Panc1 (cell line): ENCODE measurements at regions not wholly inside any gene's neighbourhood (a gene's known extent, or its start where the extent isn't known, plus 50 kb on each side); places are given as distances from the start of the nearest gene placed in this dataset.

Experiments
- ATAC-seq: fragments of 200-7000 bp; cut with Tn5 transposase; 2 replicates; pipeline ENCODE4 v1.9.1; 2020; ENCODE audit warnings: mild to moderate bottlenecking, moderate library complexity
- BruUV-seq: library from RNA; stranded (reverse); fragments of 400-500 nt; replicated peaks from 2 replicates; lab custom pipeline; 2021; lab: Mats Ljungman, UMichigan
- CTCF ChIA-PET: fragments of 300-600 bp; sonication (Branson Sonifier 250); formaldehyde crosslinking; loops from one replicate; lab custom pipeline; 2022; ENCODE audit warnings: antibody characterized with exemption; lab: Charles Lee
- POLR2A ChIA-PET: fragments of 300-600 bp; sonication (Branson Sonifier 250); formaldehyde crosslinking; loops from one replicate; lab custom pipeline; 2022; ENCODE audit warnings: antibody characterized with exemption; lab: Charles Lee
- DNase-seq: peaks from one replicate; pipeline ENCODE4 v3.0.0-alpha.2; 2010; ENCODE audit warnings: low read depth, low spot score
- H3K27ac ChIP-seq: 2 replicates; pipeline ENCODE4 v1.5.1; 2011; ENCODE audit warnings: mild to moderate bottlenecking, low read length, inconsistent platforms
- H3K27me3 ChIP-seq: fragments of 200-500 bp; sonication (Bioruptor generic); 2 replicates; pipeline ENCODE4 v1.6.0; 2014; ENCODE audit warnings: low read length, inconsistent platforms; ENCODE audit not compliant: control insufficient read depth, insufficient read depth
- H3K36me3 ChIP-seq: fragments of 200-500 bp; sonication (Bioruptor generic); 2 replicates; pipeline ENCODE4 v1.5.1; 2014; ENCODE audit warnings: inconsistent platforms, mild to moderate bottlenecking, low read length, moderate library complexity; ENCODE audit not compliant: control insufficient read depth, insufficient read depth
- H3K4me1 ChIP-seq: 2 replicates; pipeline ENCODE4 v1.5.1; 2011; ENCODE audit warnings: inconsistent platforms, mild to moderate bottlenecking, low read length, moderate library complexity; ENCODE audit not compliant: control insufficient read depth, insufficient read depth
- H3K4me3 ChIP-seq, 2 experiments: 2 replicates each; pipeline ENCODE4 v1.5.1; 2011 to 2012; ENCODE audit warnings: low read depth in 2 of 2, low read length in 2 of 2, mild to moderate bottlenecking in 2 of 2, inconsistent platforms in 1 of 2, moderate library complexity in 1 of 2
- H3K9me3 ChIP-seq: fragments of 200-500 bp; sonication (Bioruptor generic); 2 replicates; pipeline ENCODE4 v1.5.1; 2014; ENCODE audit warnings: low read depth, mild to moderate bottlenecking, inconsistent platforms, low read length, moderate library complexity; ENCODE audit not compliant: control insufficient read depth, insufficient read depth
- POLR2AphosphoS5 ChIP-seq: IDR thresholded peaks from 2 replicates; pipeline ENCODE4 v1.6.1; 2012; ENCODE audit warnings: mild to moderate bottlenecking, low read depth, low read length, moderate library complexity
- REST ChIP-seq, 2 experiments: IDR thresholded peaks; 2 replicates each; pipeline ENCODE4 v1.6.1; 2011 to 2012; ENCODE audit warnings: low read depth in 2 of 2, control low read depth in 1 of 2, low read length in 1 of 2, mild to moderate bottlenecking in 1 of 2, moderate library complexity in 1 of 2; ENCODE audit not compliant: insufficient read depth in 1 of 2
- SIN3A ChIP-seq: IDR thresholded peaks from 2 replicates; pipeline ENCODE4 v1.6.1; 2012; ENCODE audit warnings: low read depth, mild to moderate bottlenecking, low read length, moderate library complexity, borderline replicate concordance; ENCODE audit not compliant: insufficient read depth
- TCF7L2 ChIP-seq: IDR thresholded peaks from 2 replicates; pipeline ENCODE4 v1.6.1; 2011; ENCODE audit warnings: mild to moderate bottlenecking, low read depth, low read length, inconsistent platforms
- in situ Hi-C: cut with HindIII; loops from 2 replicates; pipeline ENCODE4 v1.10.0; 2016; ENCODE audit warnings: low sequenced_read_pairs, low pct_unique_long_range_greater_than_20kb
- intact Hi-C: fragments of 100-400 bp; cut with micrococcal nuclease; formaldehyde crosslinking; loops from one replicate; pipeline ENCODE4 v1.10.0; 2022; ENCODE audit not compliant: unreplicated experiment
- TF ChIP-seq, protein P1 (sequence below): fragments of 450-650 bp; IDR thresholded peaks from 2 replicates; pipeline ENCODE4 v1.5.1; 2017; ENCODE audit warnings: mild to moderate bottlenecking

DNA sequence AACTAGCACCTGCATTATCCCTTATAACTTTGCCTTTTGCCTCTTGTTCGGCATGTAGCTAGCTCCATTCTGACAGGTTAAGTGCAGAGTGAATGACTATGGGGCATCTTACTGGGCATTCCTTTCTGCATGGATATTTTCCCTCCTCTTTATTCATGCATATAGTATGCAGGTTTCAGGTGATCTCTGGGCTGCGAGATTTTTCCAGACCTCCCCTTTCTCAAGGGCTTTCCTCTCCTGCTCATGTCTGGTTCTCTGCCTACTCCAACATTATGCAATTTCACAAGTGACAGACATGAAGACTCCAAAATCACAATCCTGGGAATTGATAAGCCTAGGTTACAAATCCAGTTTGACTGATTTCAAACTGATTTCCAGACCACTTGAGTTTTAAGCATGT is 503.8 kb downstream of the NXPH1 start:
- ChIA-PET POLR2A (no interaction called here), CTCF (no interaction called here)
- no peaks in the 10 kb centered on the region for H3K36me3 ChIP-seq
- H3K27ac ChIP-seq: no peak overlapping the region
- in situ Hi-C loops (no loop called here), intact Hi-C loops (no loop called here)
- TF ChIP-seq, protein P1, sequence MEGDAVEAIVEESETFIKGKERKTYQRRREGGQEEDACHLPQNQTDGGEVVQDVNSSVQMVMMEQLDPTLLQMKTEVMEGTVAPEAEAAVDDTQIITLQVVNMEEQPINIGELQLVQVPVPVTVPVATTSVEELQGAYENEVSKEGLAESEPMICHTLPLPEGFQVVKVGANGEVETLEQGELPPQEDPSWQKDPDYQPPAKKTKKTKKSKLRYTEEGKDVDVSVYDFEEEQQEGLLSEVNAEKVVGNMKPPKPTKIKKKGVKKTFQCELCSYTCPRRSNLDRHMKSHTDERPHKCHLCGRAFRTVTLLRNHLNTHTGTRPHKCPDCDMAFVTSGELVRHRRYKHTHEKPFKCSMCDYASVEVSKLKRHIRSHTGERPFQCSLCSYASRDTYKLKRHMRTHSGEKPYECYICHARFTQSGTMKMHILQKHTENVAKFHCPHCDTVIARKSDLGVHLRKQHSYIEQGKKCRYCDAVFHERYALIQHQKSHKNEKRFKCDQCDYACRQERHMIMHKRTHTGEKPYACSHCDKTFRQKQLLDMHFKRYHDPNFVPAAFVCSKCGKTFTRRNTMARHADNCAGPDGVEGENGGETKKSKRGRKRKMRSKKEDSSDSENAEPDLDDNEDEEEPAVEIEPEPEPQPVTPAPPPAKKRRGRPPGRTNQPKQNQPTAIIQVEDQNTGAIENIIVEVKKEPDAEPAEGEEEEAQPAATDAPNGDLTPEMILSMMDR: no peak
- no peak for TF ChIP-seq TCF7L2
- TF ChIP-seq POLR2AphosphoS5: no peak
- H3K4me3 ChIP-seq: no peak overlapping the region
- H3K27me3 ChIP-seq: no peaks in the 10 kb centered on the region
- H3K9me3 ChIP-seq: 0 out of 2 replicates have a peak, but pooled peaks cover 4% of the 10 kb centered on the region
- no TSS peak for BruUV-seq
- DNase-seq: no peak
- ATAC-seq: no peak
- H3K4me1 ChIP-seq: no peaks in the 10 kb centered on the region; the same call in 1 of the 2 replicates

DNA sequence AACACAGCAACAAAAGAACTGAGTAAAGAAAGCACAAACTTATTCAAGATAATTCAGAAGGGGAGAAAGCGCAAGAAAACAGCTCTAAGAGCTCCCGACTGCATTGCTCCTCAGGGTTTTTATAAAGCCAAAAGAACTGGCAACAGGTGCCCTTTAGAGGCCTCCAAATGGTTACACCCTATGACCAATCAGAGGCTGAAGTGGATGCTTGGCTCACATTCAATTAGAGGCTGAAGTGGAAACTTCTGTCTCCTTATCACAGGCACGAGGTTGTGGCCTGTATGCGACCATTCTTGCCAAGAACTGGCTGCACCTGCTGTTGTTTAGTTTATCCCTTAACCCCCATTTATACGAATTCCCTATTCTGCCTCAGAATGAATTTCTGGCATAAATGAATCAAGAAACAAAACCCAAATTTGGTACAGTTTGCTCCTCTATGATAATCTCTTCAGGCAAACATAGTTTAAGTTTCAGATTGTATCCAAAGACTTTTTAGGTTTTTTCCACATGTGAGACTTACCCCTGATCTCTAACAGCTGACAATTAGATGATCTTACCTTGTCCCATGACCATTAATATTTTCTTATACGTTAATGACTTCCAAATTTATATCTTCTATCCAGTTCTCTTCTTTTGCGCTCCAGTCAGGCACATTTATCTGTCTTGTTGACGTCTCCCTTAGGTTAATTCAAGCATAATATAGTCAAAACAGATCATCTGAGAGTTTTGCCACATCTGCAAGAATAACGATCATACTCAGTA is 504.8 kb downstream of the NXPH1 start:
- no TSS peak for BruUV-seq
- ATAC-seq: no peak

More for the DNA sequence above, 504.8 kb downstream of the NXPH1 start:
- ChIA-PET POLR2A (no interaction called here), CTCF (no interaction called here)
- Histone ChIP-seq H3K27ac (no peak overlapping the region), H3K9me3 (no peaks in the 10 kb centered on the region), H3K4me1 (no peaks in the 10 kb centered on the region; the same call in 1 of the 2 replicates), H3K27me3 (no peaks in the 10 kb centered on the region), H3K36me3 (no peaks in the 10 kb centered on the region), H3K4me3 (no peak overlapping the region)
- TF ChIP-seq TCF7L2 (no peak), REST (IDR thresholded peaks at IDR 0.05; ENCODE audit: insufficient read depth in 1 of 2, low read depth in 2 of 2, low read length in 1 of 2) (no peak), SIN3A (no peak), POLR2AphosphoS5 (no peak)
- TF ChIP-seq, protein P1: no peak
- intact Hi-C loops (no loop called here), in situ Hi-C loops (no loop called here)
- no peak for DNase-seq
